ENCODE measurements at regions not wholly inside any gene's neighbourhood (a gene's known extent, or its start where the extent isn't known, plus 50 kb on each side); places are given as distances from the start of the nearest gene placed in this dataset.

- intact Hi-C loops (cut with DNase I), result no loop called here
- Histone ChIP-seq H3K27ac (replicated peaks in 1 of 4) (no peak overlapping the region), H3K4me1 (no peaks in the 10 kb centered on the region), H3K36me3 (no peaks in the 10 kb centered on the region), H3K4me3 (no peak overlapping the region), H3K9me3 (peaks cover 0 to 14% (median 3%) of the 10 kb centered on the region in 4 donors), H3K27me3 (peaks cover 0 to 19% (median 0%) of the 10 kb centered on the region in 4 donors)
- 74% methylated on average over 11 of the region's 11 CpGs for whole genome bisulfite sequencing
- DNase-seq (ENCODE audit: extremely low spot score), result no peak
- TF ChIP-seq EP300 (IDR thresholded peaks at IDR 0.05) (no peak), POLR2A (IDR thresholded peaks at IDR 0.05; ENCODE audit: low read depth) (no peak), CTCF (IDR thresholded peaks at IDR 0.05) (no peak), POLR2AphosphoS5 (IDR thresholded peaks at IDR 0.05) (no peak)
Measured at GRCh38 chr12:125254856-125255255, 189.6 kb downstream of the AACS start.

GRCh38 chr12:125255935-125256633 lies 190.8 kb downstream of the AACS start:
- Histone ChIP-seq H3K9me3 (peaks cover 0 to 14% (median 3%) of the 10 kb centered on the region in 4 donors), H3K27ac (replicated peaks in 1 of 4) (no peak overlapping the region), H3K4me1 (no peaks in the 10 kb centered on the region), H3K27me3 (peaks cover 0 to 16% (median 0%) of the 10 kb centered on the region in 4 donors), H3K36me3 (no peaks in the 10 kb centered on the region), H3K4me3 (no peak overlapping the region)
- no peak for DNase-seq (ENCODE audit: extremely low spot score)
- intact Hi-C loops (cut with DNase I), result no loop called here
- TF ChIP-seq POLR2AphosphoS5 (IDR thresholded peaks at IDR 0.05) (no peak), POLR2A (IDR thresholded peaks at IDR 0.05; ENCODE audit: low read depth) (no peak), CTCF (IDR thresholded peaks at IDR 0.05) (no peak), EP300 (IDR thresholded peaks at IDR 0.05) (no peak)
- 62% methylated on average over 11 of the region's 12 CpGs for WGBS

- no peak for TF ChIP-seq POLR2A (IDR thresholded peaks at IDR 0.05; ENCODE audit: low read depth)
- TF ChIP-seq EP300 (IDR thresholded peaks at IDR 0.05), result no peak
- TF ChIP-seq CTCF (IDR thresholded peaks at IDR 0.05), result no peak
- TF ChIP-seq POLR2AphosphoS5 (IDR thresholded peaks at IDR 0.05), result no peak
- Histone ChIP-seq H3K27ac (replicated peaks in 1 of 4) (no peak overlapping the region), H3K4me1 (no peaks in the 10 kb centered on the region), H3K9me3 (peaks cover 0 to 14% (median 3%) of the 10 kb centered on the region in 4 donors), H3K4me3 (no peak overlapping the region), H3K27me3 (peaks cover 0 to 16% (median 0%) of the 10 kb centered on the region in 4 donors), H3K36me3 (no peaks in the 10 kb centered on the region)
- intact Hi-C loops (cut with DNase I), result no loop called here
- WGBS, result 76% methylated on average over 3 of the region's 3 CpGs
- DNase-seq (ENCODE audit: extremely low spot score), result no peak
Measured at GRCh38 chr12:125256634-125256936, 191.3 kb downstream of the AACS start.

GRCh38 chr12:125259178-125259867 lies 194.1 kb downstream of the AACS start:
- H3K4me3 ChIP-seq, result no peak overlapping the region
- H3K27me3 ChIP-seq, result peaks cover 0 to 6% (median 0%) of the 10 kb centered on the region in 4 donors
- H3K9me3 ChIP-seq, result peaks cover 0 to 14% (median 3%) of the 10 kb centered on the region in 4 donors
- no peak for DNase-seq (ENCODE audit: extremely low spot score)
- WGBS, result 71% methylated on average over 15 of the region's 15 CpGs
- intact Hi-C loops (cut with DNase I), result no loop called here
- H3K27ac ChIP-seq (replicated peaks in 1 of 4), result no peak overlapping the region
- no peak for TF ChIP-seq CTCF (IDR thresholded peaks at IDR 0.05)
- TF ChIP-seq EP300 (IDR thresholded peaks at IDR 0.05), result no peak
- no peak for TF ChIP-seq POLR2AphosphoS5 (IDR thresholded peaks at IDR 0.05)
- no peak for TF ChIP-seq POLR2A (IDR thresholded peaks at IDR 0.05; ENCODE audit: low read depth)
- no peaks in the 10 kb centered on the region for H3K4me1 ChIP-seq
- no peaks in the 10 kb centered on the region for H3K36me3 ChIP-seq
